Stimulated activated CD4-positive, alpha-beta T cell treated with anti-CD3 and anti-CD28 coated beads, Interleukin-1b, Interleukin-23, amount 100 ng/mL, for 4 hours (primary cell): ENCODE measurements at regions not wholly inside any gene's neighbourhood (a gene's known extent, or its start where the extent isn't known, plus 50 kb on each side); places are given as distances from the start of the nearest gene placed in this dataset.

Source experiments
- DNase-seq, 2 donors: peaks; one replicate each; pipeline ENCODE4 v3.0.0-alpha.2; 2020; ENCODE audit warnings: low read depth in 2 of 2

DNA sequence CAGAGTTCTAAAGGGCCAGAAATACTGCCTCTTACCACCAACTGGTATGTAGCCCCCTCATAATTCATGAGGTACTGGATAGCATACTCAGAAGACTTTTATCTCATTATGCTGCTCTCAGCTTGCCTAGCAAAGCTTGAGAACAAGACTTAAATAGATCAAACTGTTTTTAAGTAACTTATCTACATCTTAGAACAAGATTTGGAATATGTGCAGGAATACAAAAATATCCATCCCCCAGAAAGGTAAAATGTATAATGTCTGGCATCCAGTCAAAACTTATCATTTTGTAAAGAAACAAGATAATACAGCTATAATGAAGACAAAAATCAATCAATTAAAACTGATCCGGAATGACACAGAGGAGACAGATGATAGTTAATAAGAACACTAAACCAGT is 400.4 kb upstream of the TGFBR2 start:
- DNase-seq, result no peak

DNA sequence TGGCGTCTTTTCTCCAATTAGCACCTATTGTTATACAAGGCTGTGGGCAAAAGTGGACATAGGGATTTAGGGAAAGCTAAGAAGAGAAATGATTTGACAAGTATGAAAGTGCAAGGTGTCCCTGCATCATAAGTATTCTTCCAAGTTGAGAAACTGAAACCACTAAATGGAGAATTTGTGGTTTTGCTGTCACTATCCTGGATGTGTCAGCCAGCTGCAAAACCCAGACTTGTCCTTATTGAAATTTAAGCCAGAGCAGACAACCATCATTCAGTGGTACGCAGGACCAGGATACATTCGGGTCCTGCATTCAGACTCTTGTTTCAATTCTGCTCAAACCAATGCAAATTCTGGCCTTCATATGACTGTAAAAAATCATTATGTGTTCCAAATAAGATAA is 384.8 kb upstream of the TGFBR2 start:
- DNase-seq, result no peak

DNA sequence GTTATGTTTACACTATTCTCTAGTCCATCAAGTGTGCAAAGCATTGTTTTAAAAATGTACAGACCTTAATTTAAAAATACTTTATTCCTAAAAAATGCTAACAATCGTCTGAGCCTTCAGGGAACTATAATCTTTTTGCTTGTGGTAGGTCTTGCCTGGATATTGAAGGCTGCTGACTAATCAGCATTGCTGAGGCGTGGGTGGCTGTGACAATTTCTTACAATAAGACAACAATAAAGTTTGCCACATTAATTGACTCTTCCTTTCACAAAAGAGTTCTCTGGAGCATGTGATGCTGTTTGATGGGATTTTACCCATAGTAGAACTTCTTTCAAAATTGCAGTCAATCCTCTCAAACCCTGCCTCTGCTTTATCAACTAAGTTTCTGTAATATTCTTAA is 384.0 kb upstream of the TGFBR2 start:
- no peak for DNase-seq

DNA sequence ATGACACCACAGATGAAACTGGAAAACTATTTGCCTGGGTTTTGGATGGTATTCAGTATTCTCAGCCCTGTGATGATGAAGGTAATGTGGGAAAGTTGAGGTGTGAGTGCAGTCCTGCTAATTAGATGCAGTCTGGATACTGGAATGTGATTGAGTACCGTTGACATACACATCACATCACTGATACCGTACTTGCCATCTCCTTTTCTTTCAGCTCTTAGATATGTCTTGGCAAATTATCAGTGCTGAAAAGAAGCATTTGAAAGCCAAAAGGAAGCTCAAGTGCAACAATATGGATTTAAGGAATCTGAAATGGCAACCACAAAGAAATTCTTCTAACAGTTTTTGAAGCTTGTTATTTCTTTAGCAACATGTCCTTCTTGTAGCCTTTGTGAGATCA is 381.4 kb upstream of the TGFBR2 start:
- no peak for DNase-seq

DNA sequence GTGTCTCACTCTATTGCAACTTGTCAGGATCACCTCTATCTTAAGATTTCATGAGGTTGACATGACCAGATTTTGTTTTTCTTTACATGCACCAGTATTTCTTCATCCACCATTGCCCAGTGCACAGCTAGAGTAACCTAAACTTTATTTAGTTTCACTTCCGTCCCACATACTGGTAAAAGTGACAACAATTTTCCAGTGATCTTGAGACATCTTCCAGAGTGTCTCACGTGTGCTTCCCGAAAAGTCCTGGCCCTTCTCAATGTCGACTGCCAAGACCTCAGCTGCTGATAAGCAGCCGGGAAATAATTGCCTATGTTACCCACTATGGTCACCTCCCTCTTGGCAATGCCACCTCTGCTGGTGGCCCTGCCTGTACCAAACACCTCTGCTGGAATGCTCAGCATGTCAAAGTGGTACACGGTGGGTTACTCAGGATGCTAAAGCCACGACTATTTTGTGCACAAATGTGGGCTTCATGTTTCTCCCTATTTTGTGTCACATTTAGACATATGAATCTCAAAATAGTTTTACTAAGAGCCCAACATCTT is 379.7 kb upstream of the TGFBR2 start:
- DNase-seq, result no peak

DNA sequence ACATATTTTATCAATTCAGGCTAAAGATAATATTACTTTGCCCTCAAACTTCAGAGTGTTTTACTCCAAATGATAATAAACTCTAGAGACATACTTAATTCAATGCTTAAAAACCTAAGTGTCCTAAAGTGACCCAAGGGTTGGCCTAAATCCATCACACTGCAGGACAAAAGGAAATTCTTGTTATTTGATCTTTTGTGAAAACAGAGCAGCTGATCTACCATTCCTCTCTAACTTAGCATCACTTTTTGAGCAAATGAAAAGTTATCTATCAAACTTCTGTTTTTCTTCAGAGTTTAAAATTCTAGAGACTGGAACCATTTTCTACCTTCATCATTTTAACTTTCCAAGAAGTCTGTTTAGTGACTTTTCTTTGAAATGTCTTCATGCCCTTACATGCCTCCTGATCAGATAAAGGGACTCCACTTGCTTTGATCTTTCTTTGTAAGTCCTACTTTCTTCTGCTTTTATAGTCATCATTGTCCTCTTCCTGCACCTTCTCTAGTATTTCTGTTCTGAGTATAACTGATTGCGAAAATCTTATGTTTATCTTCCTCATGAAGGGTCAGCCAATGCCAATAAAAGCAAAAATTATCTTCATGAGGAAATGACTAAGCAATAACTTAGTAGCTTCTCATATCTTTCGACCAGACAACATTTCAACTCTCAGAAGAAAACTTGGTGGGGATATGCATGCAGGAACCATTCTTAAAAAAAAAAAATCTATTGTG is 378.7 kb upstream of the TGFBR2 start:
- DNase-seq, result no peak

DNA sequence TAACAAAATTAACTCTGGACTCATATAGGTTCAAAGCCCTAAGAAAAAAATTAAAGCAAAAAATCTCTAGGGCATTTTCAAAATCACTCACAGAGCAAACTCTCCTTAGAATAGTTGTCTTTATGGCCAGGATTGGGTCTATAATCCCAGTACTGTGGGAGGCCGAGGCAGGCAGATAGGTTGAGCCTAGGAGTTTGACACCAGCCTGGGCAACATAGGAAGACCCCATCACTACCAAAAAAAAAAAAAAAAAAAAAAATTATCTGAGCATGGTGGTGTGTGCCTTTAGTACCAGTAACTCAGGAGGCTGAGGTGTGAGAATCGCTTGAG is 378.1 kb upstream of the TGFBR2 start:
- no peak for DNase-seq

DNA sequence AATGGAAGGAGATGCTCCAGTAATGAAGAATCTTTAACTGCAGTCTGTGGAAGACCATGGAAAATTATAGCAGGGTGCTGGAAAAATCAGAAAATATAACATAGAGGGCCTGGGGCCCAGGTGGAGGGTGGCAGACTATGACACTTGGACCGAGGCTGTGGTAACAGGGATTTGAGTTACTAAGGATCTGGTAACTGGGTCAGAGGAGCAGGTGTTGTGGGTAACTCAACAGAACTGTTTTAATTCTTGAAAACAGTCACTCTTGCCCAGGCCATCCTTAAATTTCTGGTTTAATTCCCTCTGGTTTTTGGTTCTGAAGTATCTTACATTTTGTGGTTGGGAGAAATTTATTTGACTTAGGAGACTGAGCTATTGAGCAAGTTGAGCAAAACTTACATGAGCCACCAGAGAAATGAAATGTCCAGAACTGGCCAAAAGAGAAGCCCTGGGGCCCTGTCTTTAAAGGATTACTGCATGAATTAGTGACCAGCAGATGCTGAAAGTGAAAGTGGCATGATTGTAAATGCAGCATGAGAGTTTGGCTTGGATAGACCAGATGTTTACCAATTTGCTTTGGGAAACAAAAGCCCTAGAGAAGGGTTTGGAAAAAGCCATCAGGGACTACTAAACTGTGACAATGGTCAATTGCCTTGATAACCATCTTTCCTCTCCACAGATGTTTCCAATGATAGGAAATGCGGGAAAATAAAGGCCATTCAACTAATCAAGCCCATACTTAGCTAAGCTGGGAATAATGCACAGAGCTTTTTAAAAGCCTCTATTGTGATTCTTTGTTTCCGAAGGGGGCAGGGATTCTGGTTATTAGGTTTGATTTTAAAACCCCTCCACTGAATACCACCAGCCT is 374.9 kb upstream of the TGFBR2 start:
- DNase-seq, result no peak

DNA sequence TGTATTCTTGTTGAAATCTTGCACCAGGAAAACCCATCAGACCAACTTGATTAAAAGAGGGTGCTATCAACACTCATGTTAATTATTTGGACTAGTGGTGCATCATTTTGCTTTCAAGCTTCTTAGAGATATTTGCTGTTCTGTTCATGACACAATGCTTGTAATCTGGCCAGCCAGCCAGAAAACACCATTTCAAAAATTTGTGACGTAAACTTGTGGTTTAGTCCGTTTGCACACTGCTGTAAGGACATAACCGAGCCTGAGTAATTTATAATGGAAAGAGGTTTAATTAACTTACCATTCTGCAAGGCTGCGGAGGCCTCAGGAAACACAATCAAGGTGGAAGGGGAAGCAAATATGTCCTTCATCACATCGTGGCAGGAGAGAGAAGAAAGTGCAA is 374.3 kb upstream of the TGFBR2 start:
- no peak for DNase-seq

DNA sequence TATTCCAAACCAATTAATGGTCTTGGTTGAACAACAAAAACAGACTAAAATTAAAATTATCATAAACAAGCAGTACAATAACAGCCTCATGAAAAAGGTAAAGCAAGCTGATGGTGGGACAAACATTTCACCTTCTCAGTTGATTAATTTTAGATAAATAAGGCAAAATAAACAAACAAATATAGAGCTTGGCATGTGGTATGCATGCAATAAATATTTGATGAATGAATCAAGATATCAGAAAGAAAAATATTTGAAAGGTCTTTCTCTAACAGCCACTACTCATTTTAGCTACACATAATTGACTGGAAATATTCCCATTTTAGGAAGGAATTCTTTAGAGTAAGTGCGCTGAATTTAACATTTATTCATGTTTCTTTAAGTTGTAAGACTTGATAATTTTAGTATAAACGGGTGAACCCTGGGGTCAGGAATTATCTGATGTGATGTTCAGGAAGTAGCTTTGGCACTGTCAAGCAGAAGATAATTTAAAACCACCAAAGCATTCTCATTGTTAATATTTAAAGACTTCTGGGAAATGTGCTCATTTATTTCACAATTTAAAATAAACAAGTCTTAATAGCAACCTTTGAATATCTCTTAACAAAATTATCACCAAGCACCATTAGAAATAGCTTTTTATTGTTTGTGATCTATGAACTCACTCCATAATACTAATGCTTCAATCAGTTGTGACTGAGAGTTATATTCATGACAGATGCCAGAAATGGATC is 372.3 kb upstream of the TGFBR2 start:
- DNase-seq, result no peak

DNA sequence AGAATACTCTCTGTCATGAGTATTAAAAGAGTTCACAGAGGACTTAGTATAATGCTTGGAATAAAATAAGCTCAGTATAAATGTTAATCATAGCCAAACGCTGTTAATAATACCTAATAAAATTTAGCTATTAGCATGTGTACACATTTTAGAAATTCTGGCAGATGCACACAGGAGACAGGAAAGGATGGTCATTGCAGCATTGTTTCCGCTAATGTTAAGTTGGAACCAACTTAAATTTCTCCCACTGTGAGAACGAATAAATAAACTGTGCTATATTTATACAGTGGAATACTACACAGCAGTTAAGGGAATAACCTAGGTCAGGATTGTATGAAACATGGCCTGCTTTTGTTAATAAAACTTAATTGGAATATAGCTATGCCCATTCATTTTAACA is 370.4 kb upstream of the TGFBR2 start:
- no peak for DNase-seq

DNA sequence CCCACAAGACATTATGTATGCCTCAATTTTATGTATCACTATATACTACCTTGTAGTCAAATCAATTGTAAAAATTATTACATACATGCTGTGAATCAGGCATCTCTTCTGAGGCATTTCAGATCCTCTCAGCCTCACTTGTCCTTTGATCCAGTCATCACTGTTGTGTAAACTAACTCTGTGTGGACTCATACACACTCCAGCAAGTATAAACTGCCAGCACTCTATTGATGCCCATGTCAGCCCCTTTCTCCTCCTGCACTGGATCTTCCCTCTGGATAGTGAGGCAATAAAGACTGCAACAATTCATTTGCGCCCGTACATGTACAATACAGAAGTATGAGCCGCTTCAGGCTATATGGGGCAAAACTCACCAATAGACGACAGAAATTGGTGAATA is 364.7 kb upstream of the TGFBR2 start:
- no peak for DNase-seq

DNA sequence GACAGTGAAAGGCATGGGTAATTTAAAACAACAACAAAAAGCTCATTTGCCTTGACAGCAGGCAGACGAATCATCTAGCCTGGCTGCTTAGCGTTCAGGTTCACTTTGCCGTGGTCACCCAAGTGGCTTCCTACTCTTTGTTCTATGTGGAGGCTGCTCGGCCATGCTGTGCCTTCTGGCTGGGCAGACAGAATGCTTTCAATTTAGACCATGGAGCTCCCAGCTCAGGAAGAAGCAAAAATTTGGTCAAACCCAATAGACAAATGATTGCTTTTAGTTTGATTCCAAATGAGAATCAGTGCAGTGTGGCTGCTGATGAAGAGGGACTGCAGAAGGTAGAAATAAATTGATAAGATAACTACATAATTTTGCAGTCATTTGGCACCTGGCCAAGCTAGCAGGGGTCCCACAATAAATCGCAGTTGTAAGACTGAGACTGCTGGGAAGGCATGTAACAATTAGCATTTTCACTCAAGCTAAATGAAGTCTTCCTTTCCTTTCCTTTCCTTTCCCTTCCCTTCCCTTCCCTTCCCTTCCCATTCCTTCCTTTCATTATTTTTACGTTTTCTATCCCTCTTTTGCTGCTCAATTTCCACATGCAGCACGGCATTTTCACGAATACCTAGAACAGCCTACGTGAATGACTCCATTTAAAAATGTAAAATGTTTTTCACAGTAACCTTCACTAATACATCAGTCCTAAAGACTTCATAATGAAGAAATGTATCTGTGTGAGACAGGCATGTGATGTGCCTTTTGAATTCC is 360.4 kb upstream of the TGFBR2 start:
- DNase-seq, result no peak

DNA sequence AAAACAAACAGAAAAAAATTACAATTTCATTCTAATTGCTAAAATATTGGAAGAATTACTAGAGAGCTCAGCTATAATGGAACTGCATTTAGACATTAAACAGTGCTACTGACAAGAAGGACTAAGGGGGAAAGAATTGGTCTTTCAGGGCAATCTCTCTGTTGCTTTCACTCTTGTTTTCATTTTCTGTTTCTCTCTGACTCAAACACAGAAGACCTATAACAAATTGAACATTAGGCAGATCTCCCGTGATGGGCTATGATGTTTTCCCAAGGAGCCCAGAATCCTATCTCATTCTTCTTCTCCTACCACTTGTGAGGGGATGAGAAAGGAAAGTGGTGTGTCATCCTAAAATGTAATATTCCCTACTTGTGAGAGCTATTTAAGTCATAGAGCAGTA is 358.0 kb upstream of the TGFBR2 start:
- DNase-seq, result no peak

DNA sequence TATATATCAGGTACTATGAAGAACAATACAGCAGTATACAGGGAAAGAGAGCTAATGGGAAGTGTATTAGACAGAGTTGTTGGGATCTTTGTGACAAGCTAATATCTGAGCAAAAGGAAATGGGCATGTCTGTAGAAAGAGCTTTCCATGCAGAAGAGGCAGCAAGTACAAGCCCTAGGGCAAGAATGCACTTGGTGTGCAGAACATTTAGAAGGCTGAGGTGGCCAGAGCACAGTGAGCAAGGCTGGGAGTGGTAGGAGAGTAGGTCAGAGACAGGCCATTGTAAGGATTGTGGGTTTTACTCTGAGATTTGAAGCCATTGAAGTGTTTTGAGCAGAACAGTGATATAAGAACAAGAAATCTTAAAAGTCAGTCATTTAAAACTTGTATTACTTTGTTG is 353.9 kb upstream of the TGFBR2 start:
- DNase-seq, result no peak

DNA sequence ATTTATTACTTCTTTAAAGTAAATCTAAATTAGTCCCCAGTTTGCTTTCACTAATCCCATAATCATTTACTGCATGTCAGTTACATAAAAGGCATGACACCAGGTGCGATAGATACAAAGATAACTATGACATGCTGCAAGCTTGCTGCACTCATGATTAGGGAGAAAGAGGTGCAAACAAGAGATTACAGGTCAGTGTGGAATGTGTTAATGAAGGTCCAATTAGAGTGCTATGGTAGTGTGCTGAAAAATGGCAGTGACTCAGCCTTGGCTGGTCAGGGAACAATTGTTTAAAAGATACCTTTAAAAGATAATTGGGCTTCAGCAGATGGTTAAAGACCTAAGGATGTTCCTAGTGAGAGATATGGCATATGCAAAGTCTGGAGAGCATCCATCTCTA is 352.6 kb upstream of the TGFBR2 start:
- DNase-seq, result no peak

DNA sequence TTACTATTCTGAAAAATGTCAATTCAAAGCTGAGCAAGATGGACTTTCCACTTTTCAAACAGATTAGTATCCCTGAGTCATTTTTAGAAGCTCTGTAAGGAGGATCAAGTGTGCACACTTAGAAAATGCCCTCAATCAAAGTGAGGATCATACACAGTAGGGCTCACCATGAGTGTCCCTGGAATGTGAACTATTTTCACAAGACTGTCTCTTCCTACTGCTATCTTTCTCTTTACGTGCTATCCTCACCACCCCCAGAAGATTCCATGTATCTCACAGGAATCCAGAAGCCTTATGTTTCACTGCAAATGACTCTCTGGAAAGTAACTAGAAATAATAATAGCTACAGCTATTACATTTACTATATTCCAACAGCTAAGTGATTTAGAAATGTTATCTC is 349.9 kb upstream of the TGFBR2 start:
- no peak for DNase-seq

DNA sequence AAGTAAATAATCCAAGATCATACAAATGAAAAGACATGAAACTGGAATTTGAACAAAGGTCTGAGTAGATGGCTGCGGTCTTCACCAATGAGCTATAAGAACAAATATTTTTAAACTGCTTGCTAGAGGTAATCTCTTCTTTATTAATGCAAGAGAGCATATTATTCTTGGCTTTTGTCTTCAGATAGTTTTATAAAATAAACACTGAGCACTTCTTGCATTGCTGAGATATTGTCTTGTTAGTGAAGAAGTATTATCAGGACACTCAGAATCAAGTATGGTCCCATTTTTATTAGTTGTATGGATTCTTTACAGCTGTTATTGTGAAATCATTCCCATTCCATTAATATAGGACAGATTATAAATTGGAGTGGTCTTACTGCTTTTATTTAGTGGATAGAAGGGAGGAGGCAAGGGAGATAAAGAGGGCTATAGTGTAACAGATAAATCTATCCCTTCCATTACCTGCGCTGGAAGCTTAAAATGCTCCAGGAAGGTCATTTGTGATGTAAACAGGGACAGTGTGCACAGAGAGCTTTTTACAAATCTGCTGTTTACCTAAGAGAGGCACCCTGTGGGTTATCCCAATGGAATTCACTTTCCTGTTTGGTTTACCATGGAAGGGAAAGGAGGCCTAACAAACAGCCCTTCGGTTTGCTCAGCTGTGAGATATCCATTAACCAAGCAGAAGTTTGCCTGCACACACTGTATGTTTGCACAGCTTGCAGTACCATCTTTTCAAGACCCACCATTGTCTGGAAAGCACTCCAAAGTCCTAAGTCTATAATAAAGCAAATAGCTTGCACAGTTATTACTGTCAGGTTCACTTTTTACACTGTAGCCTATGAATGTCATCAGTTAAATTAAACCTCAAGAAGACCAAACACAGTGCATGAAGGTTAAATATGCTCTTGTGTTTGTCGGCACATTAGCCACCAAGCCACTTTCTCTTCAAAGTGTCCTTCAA is 347.7 kb upstream of the TGFBR2 start:
- DNase-seq, result no peak

DNA sequence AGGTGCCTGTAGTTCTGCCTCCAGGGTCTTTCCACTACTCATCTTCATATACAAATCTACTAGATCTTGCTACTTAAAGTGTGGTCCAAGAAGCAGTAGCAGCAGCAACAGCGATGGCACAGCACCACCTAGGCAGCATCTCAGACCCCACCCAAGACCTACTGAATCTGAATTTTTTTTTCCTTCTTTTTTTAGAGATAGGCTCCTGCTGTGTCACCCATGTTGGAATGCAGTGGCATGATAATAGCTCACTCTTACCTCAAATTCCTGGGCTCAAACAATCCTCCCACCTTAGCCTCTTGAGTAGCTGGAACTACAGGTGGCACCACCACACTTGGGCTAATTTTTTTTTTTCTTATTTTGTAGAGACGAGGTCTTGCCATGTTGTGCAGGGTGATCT is 346.7 kb upstream of the TGFBR2 start:
- DNase-seq, result no peak

DNA sequence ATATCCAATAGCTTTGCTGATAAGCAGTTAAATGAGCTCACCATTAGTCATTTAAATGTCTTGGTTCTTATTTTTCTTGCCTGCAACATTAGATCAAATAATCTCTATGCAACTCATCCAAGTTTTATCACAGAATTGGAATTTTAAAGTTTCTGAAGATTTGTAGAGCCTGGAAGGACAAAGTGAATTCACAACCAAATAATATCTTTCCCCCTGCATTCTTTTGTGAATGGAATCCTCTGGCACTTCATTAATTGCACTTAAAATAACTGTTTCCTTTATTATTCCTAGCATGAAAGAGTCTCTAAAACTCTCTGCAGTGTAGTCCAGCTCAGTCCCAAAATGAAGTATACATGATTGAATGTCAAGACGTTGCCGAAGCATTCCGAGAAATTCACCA is 345.6 kb upstream of the TGFBR2 start:
- DNase-seq, result no peak
